ENCODE measurements at regions not wholly inside any gene's neighbourhood (a gene's known extent, or its start where the extent isn't known, plus 50 kb on each side); places are given as distances from the start of the nearest gene placed in this dataset.

DNA sequence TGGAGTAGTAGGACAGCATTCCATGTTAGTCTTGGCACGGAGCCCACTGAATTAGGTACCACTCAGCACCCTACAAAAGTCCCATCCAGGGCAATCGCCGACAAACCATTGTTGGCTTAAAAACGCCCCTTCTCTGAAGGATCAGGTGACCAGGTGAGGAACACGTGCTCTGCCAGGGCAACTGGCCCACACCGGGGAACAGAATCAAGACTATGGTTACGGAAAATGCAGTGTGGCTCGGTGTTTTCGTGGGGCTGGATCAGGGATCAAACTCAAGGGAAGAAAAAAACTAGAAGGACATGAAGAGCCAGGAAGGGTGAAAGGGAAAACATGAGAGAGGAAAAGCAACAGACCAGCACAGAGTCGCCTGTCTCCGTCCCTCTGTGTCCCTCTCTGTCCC is 177.8 kb upstream of the ARID1B start:
- TF ChIP-seq CTCF (optimal IDR thresholded peaks at IDR 0.05 in 1 of 3, IDR thresholded peaks at IDR 0.05 in 1 of 3, conservative IDR thresholded peaks at IDR 0.05 in 1 of 3; ENCODE audit: extremely low read depth in 1 of 3, insufficient read depth in 2 of 3, low read length in 3 of 3) (no peak), EZH2 (IDR thresholded peaks at IDR 0.05; ENCODE audit: low read length) (no peak)

Data from keratinocyte (primary cell).